A549 (cell line): ENCODE measurements at regions not wholly inside any gene's neighbourhood (a gene's known extent, or its start where the extent isn't known, plus 50 kb on each side); places are given as distances from the start of the nearest gene placed in this dataset.

Experiments used
- ATAC-seq, 2 experiments: fragments of 200-7000 bp in 1 of 2; fragments of >200 bp in 1 of 2; cut with Nextera tagmentation in 1 of 2; cut with Tn5 transposase in 1 of 2; 3 replicates each; pipeline versions ENCODE4 v1.8.0 to v1.9.1; 2018 to 2020; ENCODE audit warnings: mild to moderate bottlenecking in 1 of 2, moderate library complexity in 1 of 2
- CTCF ChIA-PET: fragments of 300-600 bp; sonication (Branson Sonifier 250); formaldehyde crosslinking; extraction: SDS; loops from one replicate; lab custom pipeline; 2021; ENCODE audit warnings: antibody characterized with exemption, inconsistent platforms; lab: Yijun Ruan, JAX
- POLR2A ChIA-PET: fragments of 350-600 bp; formaldehyde crosslinking; extraction: SDS; loops from one replicate; lab custom pipeline; 2021; ENCODE audit warnings: antibody characterized with exemption, inconsistent platforms; lab: Yijun Ruan, JAX
- DNase-seq, 2 experiments: peaks; one replicate each; pipeline versions ENCODE4 v3.0.0 to v3.0.0-alpha.2; 2011 to 2016; ENCODE audit warnings: low read depth in 1 of 2, low spot score in 1 of 2
- FAIRE-seq: peaks from 2 replicates; lab custom pipeline; 2011; peaks lifted over from hg19 to GRCh38; lab: Jason Lieb, UNC
- H3K27ac ChIP-seq, 2 experiments: fragments of >200 bp; sonication (Bioruptor Twin); formaldehyde crosslinking; 3 replicates each; pipeline ENCODE4 v1.5.1; 2016 to 2017
- H3K4me1 ChIP-seq: fragments of >200 bp; sonication (Bioruptor Twin); formaldehyde crosslinking; 3 replicates; pipeline ENCODE4 v1.6.1; 2016
- H3K4me2 ChIP-seq: fragments of >200 bp; sonication (Bioruptor Twin); formaldehyde crosslinking; 3 replicates; pipeline ENCODE4 v1.6.1; 2016
- H3K4me3 ChIP-seq: fragments of >200 bp; sonication (Bioruptor Twin); formaldehyde crosslinking; 3 replicates; pipeline ENCODE4 v1.5.1; 2016
- H3K9me3 ChIP-seq: fragments of >200 bp; sonication (Bioruptor Twin); formaldehyde crosslinking; 3 replicates; pipeline ENCODE4 v1.6.1; 2016
- BHLHE40 ChIP-seq: IDR thresholded peaks from 2 replicates; pipeline ENCODE4 v1.6.1; 2012; ENCODE audit warnings: low read depth, low read length, inconsistent platforms
- CBX2 ChIP-seq: fragments of 200-600 bp; sonication (generic); IDR thresholded peaks from 2 replicates; pipeline ENCODE4 v1.6.1; 2016; ENCODE audit warnings: low read depth, mild to moderate bottlenecking, borderline replicate concordance
- CEBPB ChIP-seq, 2 experiments: fragments of >200 bp in 1 of 2; sonication (Bioruptor Twin) in 1 of 2; formaldehyde crosslinking in 1 of 2; IDR thresholded peaks; 2 replicates each; pipeline ENCODE4 v1.6.1; 2012 to 2016
- CHD4 ChIP-seq: fragments of 200-600 bp; sonication (generic); IDR thresholded peaks from 2 replicates; pipeline ENCODE4 v1.6.1; 2016; ENCODE audit warnings: antibody characterized with exemption, mild to moderate bottlenecking, borderline replicate concordance
- CTCF ChIP-seq: fragments of >200 bp; sonication (Bioruptor Twin); formaldehyde crosslinking; IDR thresholded peaks from 3 replicates; pipeline ENCODE4 v1.5.1; 2016
- ELK1 ChIP-seq: fragments of 150-350 bp; IDR thresholded peaks from 2 replicates; pipeline ENCODE4 v1.6.1; 2014; ENCODE audit warnings: low read depth, mild to moderate bottlenecking, low read length
- ESRRA ChIP-seq: fragments of 150-350 bp; IDR thresholded peaks from 2 replicates; pipeline ENCODE4 v1.6.1; 2014; ENCODE audit warnings: mild to moderate bottlenecking, low read length, borderline replicate concordance
- FOSB ChIP-seq: fragments of 250-450 bp; sonication (Bioruptor Pico); IDR thresholded peaks from 2 replicates; pipeline ENCODE4 v1.5.0; 2020; ENCODE audit warnings: mild to moderate bottlenecking, moderate library complexity
- FOSL2 ChIP-seq, 2 experiments: fragments of 450-650 bp in 1 of 2; fragments of >200 bp in 1 of 2; sonication (Bioruptor Twin) in 1 of 2; formaldehyde crosslinking; IDR thresholded peaks; 2 replicates each; pipeline versions ENCODE4 v1.5.0 to v1.6.1; 2016 to 2020; ENCODE audit warnings: mild to moderate bottlenecking in 1 of 2, moderate library complexity in 1 of 2
- FOXS1 ChIP-seq: fragments of 250-450 bp; sonication (Bioruptor Pico); IDR thresholded peaks from 2 replicates; pipeline ENCODE4 v1.5.0; 2020; ENCODE audit warnings: mild to moderate bottlenecking, moderate library complexity
- GATA3 ChIP-seq: IDR thresholded peaks from 2 replicates; pipeline ENCODE4 v1.6.1; 2012; ENCODE audit warnings: borderline replicate concordance
- HDAC2 ChIP-seq: fragments of 200-600 bp; sonication (generic); IDR thresholded peaks from 2 replicates; pipeline ENCODE4 v1.6.1; 2016
- HEYL ChIP-seq: fragments of 250-450 bp; sonication (Bioruptor Pico); IDR thresholded peaks from 2 replicates; pipeline ENCODE4 v1.8.0; 2021; ENCODE audit warnings: mild to moderate bottlenecking, moderate library complexity
- HMGXB4 ChIP-seq: fragments of 250-450 bp; sonication (Bioruptor Pico); IDR thresholded peaks from 2 replicates; pipeline ENCODE4 v1.5.0; 2021; ENCODE audit warnings: mild to moderate bottlenecking, moderate library complexity, borderline replicate concordance
- HOXA7 ChIP-seq: fragments of 250-450 bp; sonication (Bioruptor Pico); IDR thresholded peaks from 2 replicates; pipeline ENCODE4 v1.5.0; 2020; ENCODE audit warnings: mild to moderate bottlenecking, moderate library complexity
- HOXB5 ChIP-seq: fragments of 250-450 bp; sonication (Bioruptor Pico); IDR thresholded peaks from 2 replicates; pipeline ENCODE4 v1.5.0; 2020; ENCODE audit warnings: mild to moderate bottlenecking, moderate library complexity
- JUNB ChIP-seq: fragments of >200 bp; sonication (Bioruptor Twin); formaldehyde crosslinking; IDR thresholded peaks from 2 replicates; pipeline ENCODE4 v1.6.1; 2016
- KDM1A ChIP-seq: fragments of 200-600 bp; sonication (generic); IDR thresholded peaks from 2 replicates; pipeline ENCODE4 v1.6.1; 2016; ENCODE audit warnings: low read depth, mild to moderate bottlenecking
- KDM5A ChIP-seq: fragments of 200-600 bp; sonication (generic); IDR thresholded peaks from 2 replicates; pipeline ENCODE4 v1.6.1; 2016; ENCODE audit warnings: antibody characterized with exemption, mild to moderate bottlenecking
- MAFK ChIP-seq: fragments of 450-650 bp; IDR thresholded peaks from 2 replicates; pipeline ENCODE4 v1.6.1; 2014; ENCODE audit not compliant: partially characterized antibody
- MAZ ChIP-seq: fragments of 150-350 bp; IDR thresholded peaks from 2 replicates; pipeline ENCODE4 v1.6.1; 2014; ENCODE audit warnings: antibody characterized with exemption, low read depth, low read length, borderline replicate concordance
- NFE2L2 ChIP-seq: fragments of 150-350 bp; conservative IDR thresholded peaks from 2 replicates; pipeline ENCODE4 v1.6.1; 2014; ENCODE audit warnings: low read length
- NR3C1 ChIP-seq: fragments of >200 bp; sonication (Bioruptor Twin); formaldehyde crosslinking; IDR thresholded peaks from 3 replicates; pipeline ENCODE4 v1.6.1; 2017
- PHF8 ChIP-seq: fragments of 200-600 bp; sonication (generic); IDR thresholded peaks from 2 replicates; pipeline ENCODE4 v1.6.1; 2016; ENCODE audit warnings: low read depth, mild to moderate bottlenecking, antibody characterized with exemption, moderate library complexity, borderline replicate concordance
- RARB ChIP-seq: fragments of 250-450 bp; sonication (Bioruptor Pico); IDR thresholded peaks from 2 replicates; pipeline ENCODE4 v1.8.0; 2021; ENCODE audit warnings: mild to moderate bottlenecking, moderate library complexity
- RFX5 ChIP-seq: fragments of 450-650 bp; IDR thresholded peaks from 2 replicates; pipeline ENCODE4 v1.7.1; 2014; ENCODE audit warnings: antibody characterized with exemption, mild to moderate bottlenecking, moderate library complexity
- RNF2 ChIP-seq: fragments of 200-600 bp; sonication (generic); IDR thresholded peaks from 2 replicates; pipeline ENCODE4 v1.6.1; 2016; ENCODE audit warnings: low read depth, mild to moderate bottlenecking, antibody characterized with exemption, moderate library complexity, borderline replicate concordance
- SREBF2 ChIP-seq: fragments of 450-650 bp; IDR thresholded peaks from 2 replicates; pipeline ENCODE4 v1.6.1; 2014; ENCODE audit warnings: mild to moderate bottlenecking, moderate library complexity
- TFCP2L1 ChIP-seq: fragments of 250-450 bp; sonication (Bioruptor Pico); IDR thresholded peaks from 2 replicates; pipeline ENCODE4 v1.5.0; 2021; ENCODE audit warnings: mild to moderate bottlenecking
- TP53 ChIP-seq: fragments of 250-450 bp; sonication (Bioruptor Pico); IDR thresholded peaks from 2 replicates; pipeline ENCODE4 v1.5.0; 2021; ENCODE audit warnings: mild to moderate bottlenecking, moderate library complexity
- ZFP36 ChIP-seq: fragments of 450-650 bp; IDR thresholded peaks from 2 replicates; pipeline ENCODE4 v1.6.1; 2014; ENCODE audit warnings: borderline replicate concordance; ENCODE audit not compliant: partially characterized antibody
- WGBS: methylation state at CpG from one replicate; pipeline ENCODE4 v1.1.6; 2017; ENCODE audit errors: missing lambda C conversion rate; 5-methylcytosine and 5-hydroxymethylcytosine counted together
- TF ChIP-seq, protein P1 (sequence below): fragments of 450-650 bp; IDR thresholded peaks from 2 replicates; pipeline ENCODE4 v1.6.1; 2014; ENCODE audit warnings: antibody characterized with exemption

DNA sequence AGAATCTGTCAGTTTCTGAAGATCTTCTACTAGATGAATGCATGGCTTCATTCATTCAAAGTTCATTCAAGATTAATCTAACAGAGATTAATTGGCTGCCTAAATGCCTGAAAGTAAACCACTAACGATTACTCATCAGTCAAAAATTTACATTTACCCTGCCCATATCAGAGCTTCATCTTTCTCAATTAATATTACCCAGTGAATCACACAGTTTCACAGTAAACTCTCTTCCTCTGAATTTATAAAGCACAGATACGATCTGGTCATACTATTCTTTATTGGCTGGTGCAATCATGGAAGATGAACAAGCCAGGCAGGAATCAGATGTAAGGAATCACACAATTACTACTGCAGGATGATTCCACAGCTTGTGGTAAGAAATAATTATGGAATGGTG, 377.7 kb downstream of the SLC16A7 start:
- no peak overlapping the region for H3K4me2 ChIP-seq
- DNase-seq (no peak), FAIRE-seq (no peak), ATAC-seq (no peak)
- no peaks in the 10 kb centered on the region for H3K9me3 ChIP-seq
- ChIA-PET POLR2A (no interaction called here), CTCF (interaction anchor here (0.6 kb wide), 1 partner anchor 793 kb away, joined by 3 read pairs; no protein-coding TSS in a partner anchor)
- WGBS: 7% methylated on average over 2 of the region's 2 CpGs
- no peak overlapping the region for H3K27ac ChIP-seq
- no peaks in the 10 kb centered on the region for H3K4me1 ChIP-seq
- no peak overlapping the region for H3K4me3 ChIP-seq
- TF ChIP-seq BHLHE40 (no peak), CHD4 (no peak), JUNB (no peak), CTCF (no peak), SREBF2 (no peak), TFCP2L1 (CRISPR knock-in tag) (no peak), HMGXB4 (no peak), HEYL (no peak), HDAC2 (no peak), HOXA7 (CRISPR knock-in tag) (no peak)
- TF ChIP-seq, protein P1, sequence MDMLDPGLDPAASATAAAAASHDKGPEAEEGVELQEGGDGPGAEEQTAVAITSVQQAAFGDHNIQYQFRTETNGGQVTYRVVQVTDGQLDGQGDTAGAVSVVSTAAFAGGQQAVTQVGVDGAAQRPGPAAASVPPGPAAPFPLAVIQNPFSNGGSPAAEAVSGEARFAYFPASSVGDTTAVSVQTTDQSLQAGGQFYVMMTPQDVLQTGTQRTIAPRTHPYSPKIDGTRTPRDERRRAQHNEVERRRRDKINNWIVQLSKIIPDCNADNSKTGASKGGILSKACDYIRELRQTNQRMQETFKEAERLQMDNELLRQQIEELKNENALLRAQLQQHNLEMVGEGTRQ: no peak

- H3K4me2 ChIP-seq: no peak overlapping the region
- FAIRE-seq (no peak), DNase-seq (no peak), ATAC-seq (no peak)
- H3K4me1 ChIP-seq: no peaks in the 10 kb centered on the region
- H3K4me3 ChIP-seq: no peak overlapping the region
- H3K9me3 ChIP-seq: no peaks in the 10 kb centered on the region
- 23% methylated on average over 4 of the region's 4 CpGs for WGBS
- ChIA-PET CTCF (no interaction called here), POLR2A (no interaction called here)
- TF ChIP-seq HDAC2: no peak
- TF ChIP-seq ZFP36: no peak
- TF ChIP-seq RARB (CRISPR knock-in tag): no peak
- TF ChIP-seq FOSL2 (IDR thresholded peaks at IDR 0.05): no peak
- TF ChIP-seq FOSL2 (CRISPR knock-in tag; IDR thresholded peaks at IDR 0.05): no peak
- TF ChIP-seq CEBPB (IDR thresholded peaks at IDR 0.05): no peak
- TF ChIP-seq TFCP2L1 (CRISPR knock-in tag): no peak
- TF ChIP-seq GATA3: no peak
- TF ChIP-seq KDM5A: no peak
- no peak for TF ChIP-seq MAZ
- TF ChIP-seq HOXB5 (CRISPR knock-in tag): no peak
- no peak for TF ChIP-seq RFX5
- TF ChIP-seq RNF2: no peak
- TF ChIP-seq ESRRA: no peak
- H3K27ac ChIP-seq: no peak overlapping the region
Observed at GRCh38 chr12:59977779-59978178, 381.9 kb downstream of the SLC16A7 start.

GRCh38 chr12:59980476-59980875, 384.6 kb downstream of the SLC16A7 start:
- no peak overlapping the region for H3K4me2 ChIP-seq
- no peaks in the 10 kb centered on the region for H3K4me1 ChIP-seq
- WGBS: 50% methylated on average over 1 of the region's 1 CpG
- ATAC-seq: no peak
- no peak overlapping the region for H3K4me3 ChIP-seq
- POLR2A ChIA-PET: no interaction called here
- no peaks in the 10 kb centered on the region for H3K9me3 ChIP-seq
- no peak overlapping the region for H3K27ac ChIP-seq
- TF ChIP-seq PHF8: no peak
- TF ChIP-seq NR3C1: no peak
- no peak for TF ChIP-seq NFE2L2
- no peak for TF ChIP-seq KDM1A
- no peak for TF ChIP-seq FOXS1 (CRISPR knock-in tag)
- no peak for TF ChIP-seq JUNB
- no peak for TF ChIP-seq TP53 (CRISPR knock-in tag)
- TF ChIP-seq MAFK: no peak
- no peak for TF ChIP-seq ZFP36
- no peak for TF ChIP-seq TFCP2L1 (CRISPR knock-in tag)
- TF ChIP-seq HOXB5 (CRISPR knock-in tag): no peak
- no peak for TF ChIP-seq SREBF2
- TF ChIP-seq ELK1: no peak
- TF ChIP-seq HEYL: no peak
- TF ChIP-seq CBX2: no peak
- no peak for TF ChIP-seq FOSB (CRISPR knock-in tag)
- TF ChIP-seq, all 56 proteins: peak for 0
- CTCF ChIA-PET: no interaction called here
- FAIRE-seq (no peak), DNase-seq (no peak)
